Muscle of back (tissue), 3 donors: ENCODE measurements at regions not wholly inside any gene's neighbourhood (a gene's known extent, or its start where the extent isn't known, plus 50 kb on each side); places are given as distances from the start of the nearest gene placed in this dataset.

Experiments used
- DNase-seq, 3 donors: peaks; one replicate each; pipeline versions ENCODE4 v3.0.0 to v3.0.0-alpha.2; 2013

- no peak for DNase-seq
These were observed 60.5 kb downstream of the NR2F2 start for GRCh38 chr15:96390986-96391385.

GRCh38 chr15:96392380-96393208 is 62.1 kb downstream of the NR2F2 start:
- no peak for DNase-seq

GRCh38 chr15:96393209-96393513 is 62.7 kb downstream of the NR2F2 start:
- no peak for DNase-seq

GRCh38 chr15:96395687-96396086 is 65.2 kb downstream of the NR2F2 start:
- DNase-seq, result no peak

- no peak for DNase-seq
These were observed 68.3 kb downstream of the NR2F2 start for GRCh38 chr15:96398776-96399175.

GRCh38 chr15:96402403-96402802 is 71.9 kb downstream of the NR2F2 start:
- no peak for DNase-seq

GRCh38 chr15:96403071-96403470 is 72.6 kb downstream of the NR2F2 start:
- no peak for DNase-seq

- DNase-seq, result no peak
These were observed 73.4 kb downstream of the NR2F2 start for GRCh38 chr15:96403932-96404331.

- no peak for DNase-seq
These were observed 74.1 kb downstream of the NR2F2 start for GRCh38 chr15:96404560-96404959.

- no peak for DNase-seq
These were observed 75.8 kb downstream of the NR2F2 start for GRCh38 chr15:96406291-96406690.

GRCh38 chr15:96406701-96407100 is 76.2 kb downstream of the NR2F2 start:
- DNase-seq, result no peak

GRCh38 chr15:96407482-96407881 is 77.0 kb downstream of the NR2F2 start:
- DNase-seq, result no peak

- DNase-seq, result no peak
These were observed 78.2 kb downstream of the NR2F2 start for GRCh38 chr15:96408591-96409183.

- peak in 1 of 3 donors; percentile 50 for DNase-seq
These were observed 79.0 kb downstream of the NR2F2 start for GRCh38 chr15:96409215-96410138.

- DNase-seq, result peak in 1 of 3 donors; percentile 65
These were observed 79.9 kb downstream of the NR2F2 start for GRCh38 chr15:96410175-96411055.

GRCh38 chr15:96411056-96412031 is 80.8 kb downstream of the NR2F2 start:
- DNase-seq, result peak in 1 of 3 donors; percentile 63

GRCh38 chr15:96412045-96412905 is 81.8 kb downstream of the NR2F2 start:
- DNase-seq, result no peak

- DNase-seq, result no peak
These were observed 82.4 kb downstream of the NR2F2 start for GRCh38 chr15:96412906-96413231.

- DNase-seq, result no peak
These were observed 83.2 kb downstream of the NR2F2 start for GRCh38 chr15:96413657-96414056.
